ENCODE measurements at regions not wholly inside any gene's neighbourhood (a gene's known extent, or its start where the extent isn't known, plus 50 kb on each side); places are given as distances from the start of the nearest gene placed in this dataset.

- Mint-ChIP-seq H3K9me3 (no peaks in the 10 kb centered on the region), H3K4me1 (peaks cover 6% of the 10 kb centered on the region in 2 experiments), H3K27ac (no peak overlapping the region), H3K4me3 (no peak overlapping the region), H3K27me3 (ENCODE audit: low read depth) (no peaks in the 10 kb centered on the region), H3K36me3 (ENCODE audit: insufficient read depth in 1 of 3, low read depth in 3 of 3) (no peaks in the 10 kb centered on the region)
- Histone ChIP-seq H3K79me2 (ENCODE audit: insufficient read depth, low read length) (no peaks in the 10 kb centered on the region), H3K56ac (ENCODE audit: insufficient read length, low read depth, low read length) (no peak overlapping the region), H4K8ac (replicated peaks; ENCODE audit: insufficient read length, low read depth, low read length) (no peak overlapping the region), H3K18ac (ENCODE audit: insufficient read length, low read depth, low read length) (no peak overlapping the region), H2BK12ac (ENCODE audit: insufficient read length, low read depth, low read length) (no peak overlapping the region), H3K27me3 (ENCODE audit: insufficient read depth, low read length) (no peaks in the 10 kb centered on the region), H2AFZ (ENCODE audit: low read length) (no peak overlapping the region), H3K4me1 (ENCODE audit: insufficient read depth, low read length) (no peaks in the 10 kb centered on the region), H3K23ac (ENCODE audit: insufficient read length, low read depth, low read length) (no peak overlapping the region), H3K4ac (ENCODE audit: low read depth, low read length) (no peak overlapping the region), H3T11ph (ENCODE audit: low read length) (no peak overlapping the region), H3K23me2 (ENCODE audit: insufficient read length, low read depth, low read length, poor library complexity, severe bottlenecking) (no peaks in the 10 kb centered on the region), H2BK20ac (ENCODE audit: low read depth, low read length, poor library complexity, severe bottlenecking) (no peak overlapping the region), H4K20me1 (ENCODE audit: control insufficient read depth, insufficient read depth, insufficient read length) (no peaks in the 10 kb centered on the region), H3K79me1 (ENCODE audit: insufficient read depth, low read depth, low read length, poor library complexity, severe bottlenecking) (no peaks in the 10 kb centered on the region), H2AK5ac (ENCODE audit: insufficient read length, low read length) (no peak overlapping the region), H3K9me3 (ENCODE audit: control insufficient read depth, low read depth, low read length) (no peaks in the 10 kb centered on the region), H3K9ac (ENCODE audit: extremely low read depth, insufficient read length, low read length) (no peak overlapping the region), H3K27ac (ENCODE audit: insufficient read length, low read depth, low read length) (no peak overlapping the region), H2BK5ac (ENCODE audit: insufficient read length, low read length) (no peak overlapping the region), H2BK15ac (ENCODE audit: low read depth, low read length) (no peak overlapping the region), H3K14ac (ENCODE audit: insufficient read depth, low read length) (no peak overlapping the region), H3K4me2 (ENCODE audit: insufficient read depth, insufficient read length, low read length) (no peak overlapping the region), H4K91ac (ENCODE audit: insufficient read length, low read depth, low read length) (no peak overlapping the region), H4K5ac (ENCODE audit: insufficient read length, low read depth, low read length) (no peak overlapping the region), H2BK120ac (ENCODE audit: low read depth, low read length, poor library complexity, severe bottlenecking) (no peak overlapping the region)
- DNase-seq = no peak
- no CpG with 5 or more reads among the region's 3 CpGs for WGBS (ENCODE audit: extremely low coverage, insufficient read length, low lambda C conversion rate)
- no peak for TF ChIP-seq CTCF (conservative IDR thresholded peaks at IDR 0.05)
Measured at GRCh38 chr2:149814901-149815300, 227.3 kb upstream of the MMADHC start.
